22Rv1 (cell line): ENCODE measurements at regions not wholly inside any gene's neighbourhood (a gene's known extent, or its start where the extent isn't known, plus 50 kb on each side); places are given as distances from the start of the nearest gene placed in this dataset.

Source experiments
- ZFX ChIP-seq: fragments of 450-650 bp; IDR thresholded peaks from 2 replicates; pipeline ENCODE4 v1.6.1; 2017; ENCODE audit warnings: antibody characterized with exemption, borderline replicate concordance
- TF ChIP-seq, protein P1 (sequence below): fragments of 450-650 bp; IDR thresholded peaks from 2 replicates; pipeline ENCODE4 v1.5.1; 2017; ENCODE audit warnings: mild to moderate bottlenecking

DNA sequence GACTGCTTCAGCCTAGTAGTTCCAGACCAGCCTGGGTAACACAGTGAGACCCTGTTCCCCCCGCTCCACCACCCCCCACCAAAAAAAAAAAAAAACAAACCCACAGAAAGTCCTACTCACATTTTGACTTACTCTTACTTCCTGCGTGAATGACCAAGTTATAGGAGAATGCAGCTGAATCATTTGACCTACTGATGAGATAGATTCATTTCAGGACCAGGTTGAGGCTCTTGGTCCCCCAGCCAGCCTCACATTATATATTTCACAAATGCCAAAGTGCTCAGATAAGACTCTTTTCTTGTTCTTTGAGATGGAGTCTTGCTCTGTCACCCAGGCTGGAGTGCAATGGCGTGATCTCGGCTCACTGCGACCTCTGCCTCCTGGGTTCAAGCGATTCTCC is 70.2 kb downstream of the KLF5 start:
- TF ChIP-seq, protein P1, sequence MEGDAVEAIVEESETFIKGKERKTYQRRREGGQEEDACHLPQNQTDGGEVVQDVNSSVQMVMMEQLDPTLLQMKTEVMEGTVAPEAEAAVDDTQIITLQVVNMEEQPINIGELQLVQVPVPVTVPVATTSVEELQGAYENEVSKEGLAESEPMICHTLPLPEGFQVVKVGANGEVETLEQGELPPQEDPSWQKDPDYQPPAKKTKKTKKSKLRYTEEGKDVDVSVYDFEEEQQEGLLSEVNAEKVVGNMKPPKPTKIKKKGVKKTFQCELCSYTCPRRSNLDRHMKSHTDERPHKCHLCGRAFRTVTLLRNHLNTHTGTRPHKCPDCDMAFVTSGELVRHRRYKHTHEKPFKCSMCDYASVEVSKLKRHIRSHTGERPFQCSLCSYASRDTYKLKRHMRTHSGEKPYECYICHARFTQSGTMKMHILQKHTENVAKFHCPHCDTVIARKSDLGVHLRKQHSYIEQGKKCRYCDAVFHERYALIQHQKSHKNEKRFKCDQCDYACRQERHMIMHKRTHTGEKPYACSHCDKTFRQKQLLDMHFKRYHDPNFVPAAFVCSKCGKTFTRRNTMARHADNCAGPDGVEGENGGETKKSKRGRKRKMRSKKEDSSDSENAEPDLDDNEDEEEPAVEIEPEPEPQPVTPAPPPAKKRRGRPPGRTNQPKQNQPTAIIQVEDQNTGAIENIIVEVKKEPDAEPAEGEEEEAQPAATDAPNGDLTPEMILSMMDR, result no peak
- no peak for TF ChIP-seq ZFX
